Amniotic stem cell (primary cell): ENCODE measurements at regions not wholly inside any gene's neighbourhood (a gene's known extent, or its start where the extent isn't known, plus 50 kb on each side); places are given as distances from the start of the nearest gene placed in this dataset.

Experiments
- DNase-seq: peaks from one replicate; lab custom pipeline; 2025; lab: John Stamatoyannopoulos, UW

DNA sequence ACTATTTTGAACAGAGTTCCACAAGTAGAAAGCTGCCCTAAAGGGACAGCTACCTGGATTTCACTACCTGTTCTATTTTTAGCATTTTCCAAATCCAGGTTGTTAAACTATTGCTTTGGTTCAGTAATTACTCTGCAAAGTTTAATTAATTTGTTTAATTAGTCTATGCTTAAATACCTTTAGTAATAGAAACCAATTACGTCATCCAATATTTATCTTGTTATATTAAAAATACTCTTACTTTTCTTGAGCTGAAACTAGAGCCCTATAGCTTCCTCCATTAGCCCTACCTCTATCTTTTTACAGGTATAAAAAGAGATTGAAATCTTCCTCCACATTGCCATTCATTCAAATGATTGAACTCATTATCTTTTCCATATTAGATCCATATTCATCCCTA lies 514.6 kb downstream of the DSC3 start:
- DNase-seq = no peak

DNA sequence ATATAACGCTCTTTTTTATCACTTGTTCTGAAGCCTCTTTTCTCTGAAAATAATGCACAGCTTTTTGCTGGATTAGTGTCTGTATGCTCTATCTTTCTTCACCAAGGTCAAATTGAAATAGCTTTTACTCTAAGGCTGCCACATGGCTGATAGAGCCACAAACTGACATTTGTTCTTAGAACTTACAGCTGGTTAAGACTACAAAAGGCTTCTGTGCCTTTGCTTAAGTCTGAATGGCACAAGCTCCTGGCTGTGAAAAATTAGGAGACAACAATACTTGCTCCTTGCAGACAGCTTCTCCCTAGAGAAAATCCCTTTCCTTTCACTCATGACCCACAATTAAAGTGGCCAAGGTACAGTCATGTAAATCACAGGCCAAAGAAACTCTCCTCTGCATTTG lies 515.3 kb downstream of the DSC3 start:
- no peak for DNase-seq

DNA sequence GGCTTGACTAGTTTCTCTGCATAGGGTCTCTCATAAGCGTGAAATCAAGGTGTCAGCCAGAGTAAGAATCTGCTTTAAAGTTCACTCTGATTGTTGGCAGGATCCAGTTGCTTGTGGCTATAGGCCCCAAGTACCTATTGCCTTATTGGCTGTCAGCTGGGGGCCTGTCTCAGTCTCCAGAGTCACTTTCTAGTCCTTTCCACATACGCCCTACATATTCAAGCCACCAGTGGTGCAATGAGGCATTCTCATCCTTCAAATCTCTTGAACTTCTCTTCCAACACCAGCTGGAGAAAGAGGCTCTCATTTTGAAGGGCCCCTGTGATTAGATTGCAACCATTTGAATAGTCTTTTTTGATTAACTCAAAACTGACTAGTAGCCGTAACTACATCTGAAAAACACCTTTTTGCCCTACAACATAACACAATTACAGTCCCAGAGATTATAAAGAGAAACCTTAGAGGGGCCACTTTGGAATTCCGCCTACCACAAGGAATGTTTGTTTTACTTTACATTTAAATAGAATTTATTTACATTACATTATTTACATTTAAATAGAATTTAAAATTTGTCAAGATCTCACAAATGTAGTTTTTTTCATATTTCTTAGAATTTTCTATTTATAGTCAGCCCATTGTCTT lies 520.1 kb downstream of the DSC3 start:
- no peak for DNase-seq

DNA sequence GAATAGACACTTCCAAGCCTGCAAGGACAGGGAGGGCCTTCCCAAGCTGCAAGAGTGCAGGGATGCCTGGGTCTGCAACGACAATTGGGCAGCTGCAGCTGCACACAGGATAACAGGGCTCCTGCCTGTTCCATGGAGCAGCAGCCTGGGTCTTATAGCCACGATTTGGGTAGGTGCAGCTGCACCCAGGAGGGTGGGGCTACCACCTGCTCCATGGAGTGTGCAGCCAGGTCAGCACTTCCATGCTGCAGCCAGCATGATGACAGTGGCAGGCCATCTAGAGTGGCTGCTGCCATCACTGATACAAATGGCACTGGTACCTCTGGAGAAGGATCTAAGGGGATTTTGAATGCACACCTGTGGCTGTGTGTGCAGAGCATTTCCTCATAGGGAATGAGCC lies 528.5 kb downstream of the DSC3 start:
- no peak for DNase-seq

DNA sequence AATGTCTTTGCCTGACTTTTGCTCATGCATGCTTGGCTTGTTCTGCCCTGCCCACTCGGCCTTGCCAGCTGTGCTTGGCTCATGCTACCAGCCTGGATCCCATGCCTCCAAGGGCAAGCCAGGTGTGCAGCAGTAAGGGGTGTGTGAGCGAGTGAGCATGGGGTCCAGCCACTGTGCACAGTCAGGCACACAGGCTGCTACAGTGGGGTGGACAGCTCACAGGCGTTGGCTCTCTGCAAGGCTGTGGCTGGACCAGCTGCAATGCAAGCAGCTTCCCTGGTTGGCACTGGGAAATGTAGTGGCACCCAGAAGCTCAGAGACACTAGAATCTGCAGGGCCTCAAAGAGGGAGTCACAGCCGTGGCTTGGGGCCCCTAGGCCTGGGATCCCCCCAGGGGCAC lies 529.7 kb downstream of the DSC3 start:
- DNase-seq = no peak

DNA sequence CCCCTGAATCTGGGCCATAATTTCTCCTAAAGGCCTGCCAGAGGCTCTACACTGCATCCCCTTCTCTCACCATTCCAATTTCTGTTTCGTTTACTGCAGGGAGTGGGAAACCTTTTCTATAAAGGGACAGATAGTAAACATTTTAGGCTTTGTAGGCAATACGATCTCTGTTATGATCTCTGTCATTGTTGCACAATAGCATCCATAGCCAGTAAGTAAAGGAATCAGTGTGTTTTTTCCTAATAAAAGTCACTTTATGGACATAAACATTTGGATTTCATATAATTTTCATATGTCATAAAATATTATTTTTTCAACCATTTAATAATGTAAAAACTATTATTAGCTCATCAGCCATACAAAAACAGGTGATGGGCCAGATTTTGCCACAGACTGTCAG lies 531.7 kb downstream of the DSC3 start:
- DNase-seq = no peak

DNA sequence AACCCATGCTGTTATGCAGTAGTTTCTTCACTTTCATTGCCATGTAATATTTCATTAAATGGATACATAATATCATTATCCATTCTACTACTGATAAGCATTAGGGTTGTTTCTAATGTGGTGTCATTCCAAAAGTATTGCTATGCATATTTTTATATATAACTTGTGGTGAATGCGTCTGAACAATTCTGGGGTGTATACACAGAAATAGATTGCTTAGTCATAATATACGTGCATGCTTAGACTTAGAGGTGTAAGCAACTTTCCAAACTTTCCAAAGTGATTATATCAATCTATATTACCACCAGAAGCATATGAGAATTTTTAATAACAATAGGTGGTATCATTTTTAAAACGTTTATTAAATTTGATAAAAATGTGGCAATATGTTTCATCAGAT lies 540.9 kb downstream of the DSC3 start:
- no peak for DNase-seq

DNA sequence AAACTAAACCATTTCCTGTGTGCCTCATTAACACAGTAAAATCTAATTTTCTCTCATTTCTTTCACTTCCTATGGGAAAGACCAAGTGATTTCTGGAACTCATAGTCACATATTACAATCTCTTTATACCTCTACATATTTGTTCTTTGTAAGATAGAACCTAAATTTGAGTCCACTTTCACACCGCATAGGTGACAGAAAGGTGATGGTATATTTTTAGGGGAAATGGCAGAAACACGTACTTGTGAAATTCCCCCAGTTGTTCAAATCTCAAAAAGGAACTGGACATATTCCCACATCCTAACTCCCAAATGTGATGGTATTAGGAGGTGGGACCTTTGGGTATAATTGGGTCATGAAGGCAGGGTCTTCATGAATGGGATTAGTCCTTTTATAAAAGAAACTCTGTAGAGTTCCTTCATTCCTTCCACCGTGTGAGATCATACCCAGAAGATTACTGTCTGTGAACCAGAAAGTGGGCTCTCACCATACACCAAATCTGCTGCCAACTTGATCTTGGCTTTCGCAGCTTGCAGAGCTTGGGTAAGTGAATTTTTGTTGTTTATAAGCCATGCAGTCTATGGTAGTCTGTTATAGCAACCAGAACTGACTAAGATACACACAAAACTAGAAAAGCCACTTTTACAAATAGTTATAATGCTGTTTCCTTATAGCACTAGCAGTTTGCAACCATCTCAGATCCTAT lies 542.1 kb downstream of the DSC3 start:
- DNase-seq = no peak

DNA sequence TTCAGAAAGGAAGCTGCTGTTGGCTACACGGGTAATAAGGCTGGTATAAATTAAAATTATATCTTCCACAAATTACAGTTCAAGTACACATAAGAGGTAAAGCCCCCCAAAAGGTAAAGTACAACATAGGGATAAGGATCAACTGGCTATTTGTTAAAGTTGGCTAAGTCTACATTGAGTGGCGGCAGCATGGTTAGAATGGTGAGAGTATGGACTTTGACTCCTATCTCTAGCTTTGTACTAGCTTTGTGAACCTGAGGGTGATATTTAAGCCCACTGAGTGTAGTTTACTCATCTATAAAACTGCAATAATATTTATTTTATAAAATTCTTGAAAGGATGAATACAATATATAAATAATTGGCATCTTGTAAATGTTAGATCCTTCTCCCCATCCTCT lies 542.8 kb downstream of the DSC3 start:
- DNase-seq = no peak

DNA sequence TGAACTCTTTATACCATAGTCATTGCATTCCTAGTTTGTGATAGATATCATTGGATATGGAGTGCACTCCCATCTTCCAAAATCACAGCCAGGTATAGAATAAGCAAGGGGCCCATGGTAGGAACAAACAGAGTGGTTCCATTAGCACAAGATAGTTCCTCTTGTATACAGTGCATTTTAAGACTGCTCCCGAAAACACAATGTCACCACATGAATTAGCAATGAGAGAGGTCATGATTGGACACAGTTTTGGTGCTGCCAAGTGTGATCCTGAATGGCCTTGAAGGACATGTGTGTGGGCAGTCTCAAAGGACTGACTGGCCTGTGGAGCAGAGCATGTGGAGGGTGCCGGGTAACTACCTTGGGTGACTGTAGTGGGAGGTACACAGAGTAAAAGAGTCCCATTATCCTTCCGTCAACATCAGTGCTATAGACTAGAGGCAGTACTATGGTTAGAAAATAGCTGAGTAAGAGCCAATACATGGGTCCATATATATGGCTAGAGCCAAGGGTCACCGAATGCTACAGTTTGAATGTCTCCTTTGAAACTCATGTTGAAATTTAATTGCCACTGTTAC lies 549.9 kb downstream of the DSC3 start:
- no peak for DNase-seq

DNA sequence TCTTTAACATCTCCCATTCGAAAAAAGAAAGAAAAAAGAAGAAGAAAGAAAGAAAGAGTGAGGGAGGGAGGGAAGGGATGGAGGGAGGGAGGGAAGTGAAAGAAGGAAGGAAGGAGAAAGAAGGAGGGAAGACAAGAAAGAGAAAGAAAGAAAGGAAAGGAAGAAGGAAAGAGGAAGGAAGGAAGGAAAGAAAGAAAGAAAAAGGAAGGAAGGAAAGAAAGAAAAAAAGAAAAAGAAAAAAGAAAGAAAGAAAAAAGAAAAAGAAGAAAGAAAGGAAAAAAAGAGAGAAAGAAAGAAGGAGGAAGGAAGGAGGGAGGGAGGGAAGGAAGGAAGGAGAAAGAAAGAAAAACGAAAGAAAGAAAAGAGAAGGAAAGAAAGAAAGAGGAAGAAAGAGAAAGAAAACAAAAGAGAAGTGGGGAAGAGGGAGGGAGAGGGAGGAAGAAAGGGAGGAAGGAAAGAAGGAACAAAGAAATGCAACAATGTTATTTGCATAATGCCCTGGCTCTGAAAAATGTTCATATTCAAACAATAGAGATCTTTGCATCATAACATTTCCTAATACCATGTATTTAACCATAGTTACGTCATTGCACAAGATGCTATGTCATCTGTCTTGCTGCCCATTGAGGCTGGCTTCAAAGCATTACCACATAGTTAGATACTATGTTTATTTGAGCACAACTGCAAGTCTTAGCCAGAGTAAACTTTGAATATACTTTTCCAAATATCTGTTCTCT lies 550.6 kb downstream of the DSC3 start:
- no peak for DNase-seq

DNA sequence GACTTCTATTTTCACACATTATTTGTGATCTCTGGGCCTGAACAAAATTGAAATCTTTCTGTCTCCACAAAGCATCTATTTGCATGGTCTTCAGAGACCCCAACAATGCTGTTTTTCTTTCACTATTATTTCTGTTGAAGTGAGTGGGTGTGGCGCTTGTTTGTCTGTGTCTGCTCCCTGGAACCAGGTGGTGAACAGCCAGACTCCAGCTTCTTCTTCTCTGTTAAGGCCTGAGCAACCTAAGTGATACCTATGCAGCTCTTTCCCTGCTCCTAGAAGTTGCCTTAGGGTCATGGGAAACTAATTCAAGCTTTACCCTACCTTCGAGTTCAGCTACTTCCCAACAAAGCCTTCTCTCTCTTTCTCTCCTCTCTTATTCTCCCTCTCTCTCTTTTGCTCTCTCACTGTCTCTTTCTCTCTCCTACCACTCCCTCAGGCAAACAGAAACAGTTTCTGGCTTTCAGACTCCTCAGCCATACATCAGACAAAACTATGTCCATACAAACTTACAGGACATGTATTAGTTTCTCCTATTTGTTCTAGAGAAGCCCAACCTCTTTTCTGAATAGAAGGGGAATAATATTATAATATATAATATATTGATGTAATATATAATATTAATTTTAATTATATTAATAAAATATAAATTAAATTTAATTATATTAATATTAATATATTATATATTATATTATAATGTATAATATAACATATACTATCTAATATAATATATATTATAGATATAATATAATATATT lies 552.5 kb downstream of the DSC3 start:
- no peak for DNase-seq

DNA sequence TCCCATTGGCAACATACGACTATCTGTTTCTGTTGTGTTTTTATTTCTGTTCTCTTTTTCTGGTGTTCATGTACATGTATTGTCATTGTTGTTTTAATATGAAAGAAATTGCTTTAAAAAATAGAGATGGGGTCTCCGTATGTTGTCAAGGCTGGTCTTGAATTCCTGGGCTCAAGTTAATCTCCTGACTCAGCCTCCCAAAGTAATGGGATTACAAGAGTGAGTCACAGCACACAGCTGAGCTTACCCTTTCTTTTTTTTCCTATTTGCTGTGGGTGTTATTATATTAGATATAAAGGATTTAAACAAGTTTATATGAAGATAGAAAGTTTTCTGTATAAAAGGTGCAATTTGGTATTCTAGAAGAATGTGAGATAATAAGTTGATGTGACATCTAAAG lies 554.6 kb downstream of the DSC3 start:
- no peak for DNase-seq

DNA sequence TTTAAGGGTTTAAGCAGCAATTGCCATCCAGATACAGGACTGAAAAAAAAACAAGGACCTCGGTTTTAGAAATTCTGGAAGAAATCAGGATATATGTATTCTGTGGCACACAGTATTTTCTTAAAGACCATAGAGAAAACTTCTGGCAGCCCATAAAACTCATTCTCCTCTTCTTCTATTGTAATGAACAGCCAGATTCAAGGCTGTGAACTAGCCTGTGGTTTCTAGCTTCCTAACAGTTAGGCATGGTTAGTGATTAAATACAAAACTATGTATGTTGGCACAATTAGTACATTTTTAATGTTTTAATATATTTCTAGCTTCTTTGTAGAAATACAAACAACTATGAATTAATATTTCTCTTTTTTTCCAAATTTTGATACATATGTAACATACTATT lies 555.7 kb downstream of the DSC3 start:
- DNase-seq = no peak

DNA sequence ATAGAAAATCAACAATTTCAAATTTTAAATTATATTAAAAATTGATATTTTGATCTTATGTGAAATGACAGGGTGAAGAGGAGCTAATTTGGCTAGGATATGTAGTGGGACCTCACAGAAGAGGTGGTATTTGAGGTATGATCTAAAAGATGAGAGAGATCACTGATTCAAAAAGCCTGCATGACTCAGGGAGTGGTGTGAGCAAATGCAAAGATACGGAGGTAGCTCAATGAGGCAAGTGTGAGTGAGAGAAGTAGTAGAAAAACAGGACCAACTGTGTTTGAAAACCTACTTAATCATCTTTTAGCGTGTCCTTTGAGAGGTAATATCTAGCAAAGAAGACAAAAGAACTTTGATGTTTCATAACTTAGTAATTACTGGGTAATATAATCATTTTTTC lies 557.5 kb downstream of the DSC3 start:
- DNase-seq = no peak

DNA sequence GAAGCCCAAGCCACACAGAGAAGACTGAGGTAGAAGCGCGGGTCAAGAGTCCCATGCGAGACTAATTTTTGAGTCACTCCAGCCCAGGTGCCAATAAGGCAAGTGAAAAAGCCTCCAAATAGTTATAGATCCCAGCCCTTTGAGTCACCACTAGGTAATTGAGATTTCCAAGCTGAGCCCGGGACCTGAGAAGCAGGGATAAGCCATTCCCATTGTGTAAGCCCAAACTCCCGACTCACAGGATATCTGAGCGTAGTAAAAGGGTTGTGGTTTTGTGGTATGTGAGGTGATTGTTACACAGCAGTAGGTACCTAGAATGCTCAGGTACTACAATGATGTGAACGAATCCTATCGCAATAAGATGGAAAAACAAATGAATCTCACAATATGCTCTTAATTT lies 560.7 kb downstream of the DSC3 start:
- DNase-seq = no peak

DNA sequence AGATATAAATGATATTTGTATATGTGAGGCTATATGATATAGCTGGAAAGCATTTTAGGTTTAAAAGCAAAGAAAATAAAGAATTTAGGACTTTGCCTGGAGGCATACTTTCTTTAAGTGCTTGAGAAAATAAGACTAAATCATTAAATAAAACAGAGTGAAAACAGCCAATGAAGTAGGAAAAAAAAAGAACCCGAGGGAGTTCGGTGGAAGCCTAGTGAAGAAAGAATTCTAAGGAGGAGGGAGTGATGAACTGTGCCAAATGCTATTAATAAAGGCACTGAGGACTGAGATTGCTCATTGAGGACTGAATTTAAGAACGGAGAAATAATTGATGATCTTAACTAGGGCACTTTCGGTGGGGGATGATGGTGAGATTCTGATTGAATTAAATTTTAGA lies 573.5 kb downstream of the DSC3 start:
- DNase-seq = no peak

DNA sequence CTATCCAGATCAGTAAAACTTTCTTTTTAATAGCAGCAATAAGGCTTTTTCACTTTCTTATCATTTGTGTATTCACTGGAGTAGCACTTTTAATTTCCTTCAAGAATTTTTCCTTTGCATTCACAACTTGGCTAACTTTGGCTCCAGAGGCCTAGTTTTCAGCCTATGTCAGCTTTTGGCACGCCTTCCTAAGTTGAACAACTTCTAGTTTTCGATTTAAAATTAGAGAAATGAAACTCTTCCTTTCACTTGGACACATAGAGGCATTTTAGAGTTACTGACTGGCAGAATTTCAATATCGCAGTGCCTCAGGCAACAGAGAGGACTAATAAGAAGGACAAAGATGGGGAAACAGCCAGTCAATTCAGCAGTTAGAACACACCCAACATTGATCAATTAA lies 577.4 kb downstream of the DSC3 start:
- no peak for DNase-seq

DNA sequence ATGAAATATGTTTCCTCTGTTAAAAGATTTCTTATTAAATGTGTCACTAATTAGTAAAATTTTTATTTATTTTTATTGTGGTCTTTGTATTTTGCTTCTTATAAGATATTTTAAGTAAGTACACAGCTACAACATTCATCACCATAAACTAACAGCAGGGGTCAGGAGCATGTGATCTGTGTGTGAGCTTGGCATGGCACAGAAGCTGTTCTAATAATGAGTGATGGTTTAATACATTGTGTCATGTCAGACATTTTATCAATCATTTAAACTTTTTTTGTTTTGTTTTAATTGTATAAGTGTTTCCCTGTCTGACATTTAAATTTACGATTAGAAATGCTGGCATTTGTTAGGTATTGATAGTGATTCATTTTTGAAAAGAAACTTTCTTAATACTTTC lies 585.4 kb downstream of the DSC3 start:
- no peak for DNase-seq

DNA sequence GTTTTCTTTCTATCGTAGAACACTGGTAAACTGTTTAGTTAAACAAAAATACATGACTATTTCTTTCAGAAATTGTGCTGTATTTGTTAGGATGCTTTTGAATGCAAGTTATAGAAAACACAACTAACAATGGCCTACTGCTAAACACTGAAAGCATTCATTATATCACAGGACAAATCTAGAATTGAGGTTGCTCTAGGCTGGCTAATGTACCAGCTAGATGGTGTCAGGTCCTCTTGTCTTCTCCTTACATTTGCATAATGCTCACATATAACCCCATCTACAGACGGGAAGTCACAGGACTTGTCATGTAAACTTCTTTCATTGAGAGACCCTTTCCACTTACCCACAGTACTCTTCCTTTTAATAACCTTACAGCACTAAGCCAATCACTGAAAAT lies 586.8 kb downstream of the DSC3 start:
- no peak for DNase-seq

DNA sequence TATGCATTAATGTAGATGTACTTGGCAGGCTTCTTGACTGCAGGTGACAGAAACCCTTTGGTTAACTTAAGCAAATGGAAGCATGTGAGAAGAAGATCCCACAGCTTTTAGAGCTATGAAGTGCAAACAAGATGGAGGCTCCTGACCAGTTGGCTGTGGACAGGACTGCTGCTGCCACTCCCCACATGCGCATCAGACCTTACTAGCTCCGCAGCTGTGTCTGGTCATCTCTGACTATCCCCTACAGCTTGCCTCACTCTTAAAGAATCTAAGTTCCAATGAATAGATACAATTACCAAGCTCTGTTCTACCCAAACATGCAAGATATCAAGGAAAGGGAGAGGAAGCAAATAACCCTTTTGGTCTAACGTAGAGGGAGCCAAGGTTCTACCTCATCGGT lies 587.6 kb downstream of the DSC3 start:
- no peak for DNase-seq

DNA sequence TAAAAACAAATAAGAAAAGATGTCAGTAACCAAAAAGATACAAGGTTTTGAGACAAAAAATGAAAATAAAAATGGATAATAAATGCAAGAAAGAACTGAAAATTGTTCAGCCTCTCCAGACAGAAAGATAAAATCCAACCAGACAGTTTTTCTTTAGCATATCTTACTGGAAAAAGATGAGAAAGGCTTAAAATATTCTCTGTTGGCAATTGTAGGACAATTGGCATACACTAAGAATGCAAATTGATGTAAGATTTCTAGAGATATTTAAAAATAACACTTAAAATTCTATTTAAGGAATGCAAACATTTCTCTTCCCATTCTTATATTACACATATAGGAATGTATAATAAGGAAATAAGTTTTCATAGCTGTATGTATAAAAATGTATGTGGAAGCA lies 590.6 kb downstream of the DSC3 start:
- no peak for DNase-seq
